Loucy (cell line): ENCODE measurements at regions not wholly inside any gene's neighbourhood (a gene's known extent, or its start where the extent isn't known, plus 50 kb on each side); places are given as distances from the start of the nearest gene placed in this dataset.

Source experiments
- H2AFZ ChIP-seq: fragments of 200-600 bp; sonication (generic); 2 replicates; pipeline ENCODE4 v1.6.0; 2016; ENCODE audit warnings: antibody characterized with exemption, mild to moderate bottlenecking, low read length, moderate library complexity
- H3F3A ChIP-seq: fragments of 200-600 bp; 2 replicates; pipeline ENCODE4 v1.6.0; 2016; ENCODE audit warnings: antibody characterized with exemption, low read depth, mild to moderate bottlenecking
- H3K27me3 ChIP-seq: fragments of 200-600 bp; sonication (generic); 2 replicates; pipeline ENCODE4 v1.6.1; 2014; ENCODE audit warnings: low read length, mild to moderate bottlenecking; ENCODE audit not compliant: insufficient read depth, poor library complexity, severe bottlenecking
- H3K36me3 ChIP-seq: fragments of 200-600 bp; sonication (generic); 2 replicates; pipeline ENCODE4 v1.6.1; 2016; ENCODE audit warnings: low read length; ENCODE audit not compliant: insufficient read depth
- H3K4me1 ChIP-seq: fragments of 200-600 bp; sonication (generic); 2 replicates; pipeline ENCODE4 v1.5.1; 2014; ENCODE audit warnings: low read length, mild to moderate bottlenecking; ENCODE audit not compliant: insufficient read depth, poor library complexity, severe bottlenecking
- H3K4me2 ChIP-seq: fragments of 200-600 bp; sonication (generic); 2 replicates; pipeline ENCODE4 v1.6.0; 2014; ENCODE audit warnings: antibody characterized with exemption, low read length, low read depth, mild to moderate bottlenecking; ENCODE audit not compliant: poor library complexity, severe bottlenecking
- H3K4me3 ChIP-seq: fragments of 200-600 bp; sonication (generic); 2 replicates; pipeline ENCODE4 v1.5.1; 2014; ENCODE audit warnings: low read length, mild to moderate bottlenecking, mixed read lengths; ENCODE audit not compliant: poor library complexity, severe bottlenecking
- H3K79me2 ChIP-seq: fragments of 200-600 bp; sonication (generic); 2 replicates; pipeline ENCODE4 v1.6.1; 2014; ENCODE audit warnings: low read length; ENCODE audit not compliant: insufficient read depth
- H3K9ac ChIP-seq: fragments of 200-600 bp; sonication (generic); 2 replicates; pipeline ENCODE4 v1.6.0; 2014; ENCODE audit warnings: mild to moderate bottlenecking, low read depth, low read length, moderate library complexity; ENCODE audit not compliant: poor library complexity, severe bottlenecking
- H3K9me2 ChIP-seq: fragments of 200-600 bp; sonication (generic); replicated peaks from 2 replicates; pipeline ENCODE4 v1.6.1; 2016; ENCODE audit warnings: low read depth, low read length, mixed read lengths
- H3K9me3 ChIP-seq: fragments of 200-600 bp; sonication (generic); 2 replicates; pipeline ENCODE4 v1.6.1; 2014; ENCODE audit warnings: mild to moderate bottlenecking, antibody characterized with exemption, low read length, low read depth; ENCODE audit not compliant: insufficient read depth
- H4K20me1 ChIP-seq: fragments of 200-600 bp; sonication (generic); 2 replicates; pipeline ENCODE4 v1.6.0; 2014; ENCODE audit warnings: antibody characterized with exemption, low read length, mild to moderate bottlenecking; ENCODE audit not compliant: insufficient read depth, poor library complexity, severe bottlenecking
- EZH2phosphoT487 ChIP-seq: fragments of 200-600 bp; IDR thresholded peaks from 2 replicates; pipeline ENCODE4 v1.6.1; 2018; ENCODE audit warnings: antibody characterized with exemption, mild to moderate bottlenecking, moderate library complexity, borderline replicate concordance
- TF ChIP-seq, protein P1 (sequence below): fragments of 200-600 bp; sonication (generic); conservative IDR thresholded peaks from 2 replicates; pipeline ENCODE4 v1.5.1; 2014; ENCODE audit warnings: mild to moderate bottlenecking, antibody characterized with exemption, low read length

DNA sequence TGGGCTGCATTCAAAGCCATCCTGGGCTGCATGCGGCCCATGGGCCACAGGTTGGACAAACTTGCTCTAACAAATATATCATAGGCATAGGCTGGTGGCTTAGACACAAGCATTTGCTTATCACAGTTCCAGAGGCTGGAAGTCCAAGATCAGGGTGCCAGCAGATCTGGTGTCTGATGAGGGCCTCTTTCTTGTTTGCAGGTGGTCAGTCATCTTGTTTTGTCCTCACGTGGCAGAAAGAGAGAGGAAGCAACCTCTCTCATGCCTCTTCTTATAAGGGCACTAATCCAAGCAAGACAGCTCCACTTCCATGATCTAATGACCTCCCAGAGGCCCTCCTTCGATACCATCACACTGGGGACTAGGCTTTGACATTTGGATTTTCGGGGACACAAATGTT, 238.7 kb upstream of the TNRC6C start:
- no peak overlapping the region for H2AFZ ChIP-seq
- no peaks in the 10 kb centered on the region for H3K36me3 ChIP-seq
- no peaks in the 10 kb centered on the region for H3K27me3 ChIP-seq
- H3F3A ChIP-seq = no peaks in the 10 kb centered on the region
- TF ChIP-seq EZH2phosphoT487 = no peak
- TF ChIP-seq, protein P1, sequence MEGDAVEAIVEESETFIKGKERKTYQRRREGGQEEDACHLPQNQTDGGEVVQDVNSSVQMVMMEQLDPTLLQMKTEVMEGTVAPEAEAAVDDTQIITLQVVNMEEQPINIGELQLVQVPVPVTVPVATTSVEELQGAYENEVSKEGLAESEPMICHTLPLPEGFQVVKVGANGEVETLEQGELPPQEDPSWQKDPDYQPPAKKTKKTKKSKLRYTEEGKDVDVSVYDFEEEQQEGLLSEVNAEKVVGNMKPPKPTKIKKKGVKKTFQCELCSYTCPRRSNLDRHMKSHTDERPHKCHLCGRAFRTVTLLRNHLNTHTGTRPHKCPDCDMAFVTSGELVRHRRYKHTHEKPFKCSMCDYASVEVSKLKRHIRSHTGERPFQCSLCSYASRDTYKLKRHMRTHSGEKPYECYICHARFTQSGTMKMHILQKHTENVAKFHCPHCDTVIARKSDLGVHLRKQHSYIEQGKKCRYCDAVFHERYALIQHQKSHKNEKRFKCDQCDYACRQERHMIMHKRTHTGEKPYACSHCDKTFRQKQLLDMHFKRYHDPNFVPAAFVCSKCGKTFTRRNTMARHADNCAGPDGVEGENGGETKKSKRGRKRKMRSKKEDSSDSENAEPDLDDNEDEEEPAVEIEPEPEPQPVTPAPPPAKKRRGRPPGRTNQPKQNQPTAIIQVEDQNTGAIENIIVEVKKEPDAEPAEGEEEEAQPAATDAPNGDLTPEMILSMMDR = no peak
- H3K4me1 ChIP-seq = no peaks in the 10 kb centered on the region
- H3K4me3 ChIP-seq = no peak overlapping the region
- no peaks in the 10 kb centered on the region for H4K20me1 ChIP-seq
- H3K9ac ChIP-seq = no peak overlapping the region
- H3K9me2 ChIP-seq = no peaks in the 10 kb centered on the region
- H3K9me3 ChIP-seq = 0 out of 2 replicates have a peak, but pooled peaks cover under 1% of the 10 kb centered on the region
- H3K79me2 ChIP-seq = no peaks in the 10 kb centered on the region
- no peak overlapping the region for H3K4me2 ChIP-seq

- no peaks in the 10 kb centered on the region for H3K79me2 ChIP-seq
- H2AFZ ChIP-seq = no peak overlapping the region
- H3K27me3 ChIP-seq = no peaks in the 10 kb centered on the region
- H3K9ac ChIP-seq = no peak overlapping the region
- no peaks in the 10 kb centered on the region for H3K9me3 ChIP-seq
- H3K9me2 ChIP-seq = no peaks in the 10 kb centered on the region
- no peak for TF ChIP-seq EZH2phosphoT487
- TF ChIP-seq, protein P1 = no peak
- no peaks in the 10 kb centered on the region for H3K4me1 ChIP-seq
- no peaks in the 10 kb centered on the region for H3K36me3 ChIP-seq
- no peaks in the 10 kb centered on the region for H3F3A ChIP-seq
- H3K4me2 ChIP-seq = no peak overlapping the region
- no peaks in the 10 kb centered on the region for H4K20me1 ChIP-seq
- H3K4me3 ChIP-seq = no peak overlapping the region
Observed at GRCh38 chr17:77720946-77721845, 237.3 kb upstream of the TNRC6C start.

DNA sequence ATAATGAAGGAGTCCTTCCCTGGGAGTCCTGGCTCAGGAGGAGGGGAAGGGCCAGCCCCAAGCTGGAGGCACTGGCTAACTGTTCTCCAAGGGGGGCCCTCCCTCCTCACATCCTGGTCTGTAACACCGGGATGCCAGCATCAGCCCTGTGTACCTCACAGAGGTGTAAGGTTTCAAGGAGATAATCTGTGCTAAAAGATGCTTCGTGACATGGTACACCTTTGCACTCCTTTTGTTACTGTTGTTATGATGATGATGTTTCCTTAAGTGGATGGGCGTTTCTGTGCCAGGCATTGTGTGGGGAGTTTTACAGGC, 236.7 kb upstream of the TNRC6C start:
- Histone ChIP-seq H3K9ac (no peak overlapping the region), H3K4me3 (no peak overlapping the region), H4K20me1 (no peaks in the 10 kb centered on the region), H3F3A (no peaks in the 10 kb centered on the region), H3K9me3 (no peaks in the 10 kb centered on the region), H3K4me2 (no peak overlapping the region), H3K79me2 (no peaks in the 10 kb centered on the region), H3K4me1 (no peaks in the 10 kb centered on the region), H3K27me3 (no peaks in the 10 kb centered on the region), H2AFZ (no peak overlapping the region), H3K9me2 (no peaks in the 10 kb centered on the region), H3K36me3 (no peaks in the 10 kb centered on the region)
- TF ChIP-seq EZH2phosphoT487 = no peak

- Histone ChIP-seq H3K9me3 (no peaks in the 10 kb centered on the region), H3K9me2 (no peaks in the 10 kb centered on the region), H3K4me3 (no peak overlapping the region), H3K36me3 (no peaks in the 10 kb centered on the region), H4K20me1 (no peaks in the 10 kb centered on the region), H3K9ac (no peak overlapping the region), H3F3A (no peaks in the 10 kb centered on the region), H3K4me2 (no peak overlapping the region), H3K79me2 (no peaks in the 10 kb centered on the region), H3K4me1 (peaks cover 3% of the 10 kb centered on the region), H3K27me3 (no peaks in the 10 kb centered on the region), H2AFZ (no peak overlapping the region)
- TF ChIP-seq, protein P1 = no peak
- TF ChIP-seq EZH2phosphoT487 = no peak
Observed at GRCh38 chr17:77722366-77722765, 236.1 kb upstream of the TNRC6C start.
